ENCODE measurements at regions not wholly inside any gene's neighbourhood (a gene's known extent, or its start where the extent isn't known, plus 50 kb on each side); places are given as distances from the start of the nearest gene placed in this dataset.

GRCh38 chr5:167552356-167552755 lies 739.1 kb upstream of the WWC1 start:
- DNase-seq, result no peak
- Histone ChIP-seq H3K9me3 (replicated peaks in 1 of 2; ENCODE audit: control insufficient read depth in 1 of 2, insufficient read depth in 1 of 2, low read length in 2 of 2) (no peaks in the 10 kb centered on the region), H3K4me1 (ENCODE audit: control insufficient read depth in 1 of 2, insufficient read depth in 2 of 2, low read length in 2 of 2) (no peaks in the 10 kb centered on the region), H3K79me2 (ENCODE audit: insufficient read depth, low read length) (no peaks in the 10 kb centered on the region), H3K9ac (ENCODE audit: insufficient read depth, low read length, poor library complexity, severe bottlenecking) (no peak overlapping the region), H4K20me1 (ENCODE audit: insufficient read depth, low read length) (no peaks in the 10 kb centered on the region), H3K27me3 (ENCODE audit: control insufficient read depth in 2 of 2, insufficient read depth in 2 of 2, low read length in 2 of 2) (no peaks in the 10 kb centered on the region), H3K4me3 (replicated peaks in 1 of 3; ENCODE audit: low read depth in 2 of 3, low read length in 3 of 3) (no peak overlapping the region), H3K36me3 (replicated peaks in 1 of 2; ENCODE audit: control insufficient read depth in 1 of 2, insufficient read depth in 2 of 2, low read length in 2 of 2) (no peaks in the 10 kb centered on the region), H3K27ac (ENCODE audit: low read depth in 1 of 2, low read length in 2 of 2) (no peak overlapping the region), H2AFZ (ENCODE audit: insufficient read depth, low read depth, low read length, poor library complexity, severe bottlenecking) (no peak overlapping the region), H3K4me2 (replicated peaks; ENCODE audit: extremely low read depth, low read length, poor library complexity, severe bottlenecking) (no peak overlapping the region)
- Mint-ChIP-seq H3K27me3 (ENCODE audit: low read depth in 3 of 3) (peaks cover 0 to 2% (median 0%) of the 10 kb centered on the region in 3 donors), H3K9me3 (peaks cover 0 to 2% (median 0%) of the 10 kb centered on the region in 7 donors), H3K4me1 (no peaks in the 10 kb centered on the region), H3K27ac (no peak overlapping the region), H3K4me3 (no peak overlapping the region), H3K36me3 (no peaks in the 10 kb centered on the region)
- intact Hi-C loops (cut with micrococcal nuclease), result no loop called here
- WGBS (ENCODE audit: insufficient coverage), result no CpG with 5 or more reads among the region's 5 CpGs
- no peak for TF ChIP-seq CTCF (IDR thresholded peaks at IDR 0.05)

- H3K27ac Mint-ChIP-seq, result no peak overlapping the region
- H3K27me3 Mint-ChIP-seq (ENCODE audit: low read depth in 3 of 3), result peaks cover 0 to 2% (median 1%) of the 10 kb centered on the region in 3 donors
- no peak overlapping the region for H3K4me2 ChIP-seq (replicated peaks; ENCODE audit: extremely low read depth, low read length, poor library complexity, severe bottlenecking)
- TF ChIP-seq CTCF (IDR thresholded peaks at IDR 0.05), result no peak
- H3K9me3 ChIP-seq (replicated peaks in 1 of 2; ENCODE audit: control insufficient read depth in 1 of 2, insufficient read depth in 1 of 2, low read length in 2 of 2), result no peaks in the 10 kb centered on the region
- H3K4me1 ChIP-seq (ENCODE audit: control insufficient read depth in 1 of 2, insufficient read depth in 2 of 2, low read length in 2 of 2), result no peaks in the 10 kb centered on the region
- H3K4me3 Mint-ChIP-seq, result no peak overlapping the region
- DNase-seq, result no peak
- H3K4me1 Mint-ChIP-seq, result no peaks in the 10 kb centered on the region
- H3K9me3 Mint-ChIP-seq, result peaks cover 0 to 2% (median 0%) of the 10 kb centered on the region in 7 donors
- intact Hi-C loops (cut with micrococcal nuclease), result no loop called here
- H3K4me3 ChIP-seq (replicated peaks in 1 of 3; ENCODE audit: low read depth in 2 of 3, low read length in 3 of 3), result no peak overlapping the region
- H3K9ac ChIP-seq (ENCODE audit: insufficient read depth, low read length, poor library complexity, severe bottlenecking), result no peak overlapping the region
- H3K27me3 ChIP-seq (ENCODE audit: control insufficient read depth in 2 of 2, insufficient read depth in 2 of 2, low read length in 2 of 2), result no peaks in the 10 kb centered on the region
- no peaks in the 10 kb centered on the region for H4K20me1 ChIP-seq (ENCODE audit: insufficient read depth, low read length)
- H3K36me3 ChIP-seq (replicated peaks in 1 of 2; ENCODE audit: control insufficient read depth in 1 of 2, insufficient read depth in 2 of 2, low read length in 2 of 2), result no peaks in the 10 kb centered on the region
- no CpG with 5 or more reads among the region's 2 CpGs for WGBS (ENCODE audit: insufficient coverage)
- H3K79me2 ChIP-seq (ENCODE audit: insufficient read depth, low read length), result no peaks in the 10 kb centered on the region
- H3K27ac ChIP-seq (ENCODE audit: low read depth in 1 of 2, low read length in 2 of 2), result no peak overlapping the region
- no peak overlapping the region for H2AFZ ChIP-seq (ENCODE audit: insufficient read depth, low read depth, low read length, poor library complexity, severe bottlenecking)
- H3K36me3 Mint-ChIP-seq, result no peaks in the 10 kb centered on the region
Measured at GRCh38 chr5:167553511-167553910, 737.9 kb upstream of the WWC1 start.

All from CD14-positive monocyte (primary cell).